Smooth muscle cell (in vitro differentiated cells): ENCODE measurements at regions not wholly inside any gene's neighbourhood (a gene's known extent, or its start where the extent isn't known, plus 50 kb on each side); places are given as distances from the start of the nearest gene placed in this dataset.

Source experiments
- DNase-seq: peaks from one replicate; lab custom pipeline; 2025; ENCODE audit not compliant: unreplicated experiment; lab: John Stamatoyannopoulos, UW
- H2AFZ ChIP-seq: fragments of 200-600 bp; sonication (generic); 2 replicates; pipeline ENCODE4 v1.6.0; 2016; ENCODE audit warnings: antibody characterized with exemption, low read depth, mild to moderate bottlenecking
- H3F3A ChIP-seq: fragments of 200-600 bp; sonication (generic); 2 replicates; pipeline ENCODE4 v1.6.0; 2017; ENCODE audit warnings: antibody characterized with exemption, low read depth
- H3K27ac ChIP-seq: fragments of 200-600 bp; sonication (generic); 2 replicates; pipeline ENCODE4 v1.5.1; 2016; ENCODE audit warnings: low read depth, mild to moderate bottlenecking
- H3K27me3 ChIP-seq: fragments of 200-600 bp; sonication (generic); 2 replicates; pipeline ENCODE4 v1.6.1; 2016; ENCODE audit warnings: low read depth, mild to moderate bottlenecking
- H3K36me3 ChIP-seq: fragments of 200-600 bp; sonication (generic); 2 replicates; pipeline ENCODE4 v1.5.1; 2016; ENCODE audit warnings: low read depth
- H3K4me1 ChIP-seq: fragments of 200-600 bp; sonication (generic); 2 replicates; pipeline ENCODE4 v1.5.1; 2016; ENCODE audit warnings: low read depth
- H3K4me2 ChIP-seq: fragments of 200-600 bp; sonication (generic); 2 replicates; pipeline ENCODE4 v1.6.0; 2016; ENCODE audit warnings: mild to moderate bottlenecking
- H3K4me3 ChIP-seq: fragments of 200-600 bp; sonication (generic); 2 replicates; pipeline ENCODE4 v1.5.1; 2016; ENCODE audit warnings: mild to moderate bottlenecking
- H3K79me2 ChIP-seq: fragments of 200-600 bp; sonication (generic); 2 replicates; pipeline ENCODE4 v1.6.0; 2016; ENCODE audit warnings: low read depth, mild to moderate bottlenecking
- H3K9ac ChIP-seq: fragments of 200-600 bp; sonication (generic); 2 replicates; pipeline ENCODE4 v1.6.0; 2016; ENCODE audit warnings: low read depth
- H3K9me3 ChIP-seq: fragments of 200-600 bp; sonication (generic); replicated peaks from 2 replicates; pipeline ENCODE4 v1.5.1; 2016; ENCODE audit warnings: low read depth
- H4K20me1 ChIP-seq: fragments of 200-600 bp; sonication (generic); 2 replicates; pipeline ENCODE4 v1.6.0; 2016; ENCODE audit warnings: low read depth
- CTCF ChIP-seq: fragments of 200-600 bp; sonication (generic); IDR thresholded peaks from 2 replicates; pipeline ENCODE4 v1.5.1; 2017; ENCODE audit warnings: borderline replicate concordance, mild to moderate bottlenecking, antibody characterized with exemption; ENCODE audit not compliant: insufficient read depth, poor library complexity, severe bottlenecking
- WGBS: methylation state at CpG from one replicate; pipeline ENCODE4 v1.1.7; 2016; ENCODE audit warnings: low lambda C conversion rate; 5-methylcytosine and 5-hydroxymethylcytosine counted together

- H3K79me2 ChIP-seq: no peaks in the 10 kb centered on the region
- no peak overlapping the region for H3K4me3 ChIP-seq
- no peaks in the 10 kb centered on the region for H3K9me3 ChIP-seq
- no peaks in the 10 kb centered on the region for H3K27me3 ChIP-seq
- 92% methylated on average over 7 of the region's 7 CpGs for WGBS
- no peak overlapping the region for H3K27ac ChIP-seq
- no peak overlapping the region for H2AFZ ChIP-seq
- no peaks in the 10 kb centered on the region for H4K20me1 ChIP-seq
- H3K36me3 ChIP-seq: no peaks in the 10 kb centered on the region
- H3K4me2 ChIP-seq: no peak overlapping the region
- H3K9ac ChIP-seq: no peak overlapping the region
- TF ChIP-seq CTCF: no peak
- H3K4me1 ChIP-seq: no peaks in the 10 kb centered on the region
- no peaks in the 10 kb centered on the region for H3F3A ChIP-seq
- no peak for DNase-seq
Observed at GRCh38 chr15:91712286-91712685, 141.2 kb upstream of the SLCO3A1 start.

- no peaks in the 10 kb centered on the region for H3K4me1 ChIP-seq
- no peaks in the 10 kb centered on the region for H3K9me3 ChIP-seq
- no peaks in the 10 kb centered on the region for H3K36me3 ChIP-seq
- H3K27me3 ChIP-seq: no peaks in the 10 kb centered on the region
- H3K4me2 ChIP-seq: no peak overlapping the region
- H4K20me1 ChIP-seq: no peaks in the 10 kb centered on the region
- H3K9ac ChIP-seq: no peak overlapping the region
- no peak for TF ChIP-seq CTCF
- no peak overlapping the region for H2AFZ ChIP-seq
- no peak overlapping the region for H3K27ac ChIP-seq
- H3F3A ChIP-seq: no peaks in the 10 kb centered on the region
- no peak for DNase-seq
- H3K79me2 ChIP-seq: no peaks in the 10 kb centered on the region
- H3K4me3 ChIP-seq: no peak overlapping the region
- 68% methylated on average over 3 of the region's 3 CpGs for WGBS
Observed at GRCh38 chr15:91716536-91716935, 137.0 kb upstream of the SLCO3A1 start.

GRCh38 chr15:91717811-91718210, 135.7 kb upstream of the SLCO3A1 start:
- WGBS: 87% methylated on average over 3 of the region's 3 CpGs
- no peaks in the 10 kb centered on the region for H4K20me1 ChIP-seq
- H3F3A ChIP-seq: no peaks in the 10 kb centered on the region

More at GRCh38 chr15:91717811-91718210, 135.7 kb upstream of the SLCO3A1 start:
- TF ChIP-seq CTCF: no peak
- DNase-seq: no peak
- Histone ChIP-seq H3K4me3 (no peak overlapping the region), H3K79me2 (no peaks in the 10 kb centered on the region), H3K4me1 (no peaks in the 10 kb centered on the region), H3K4me2 (no peak overlapping the region), H3K27ac (no peak overlapping the region), H3K9me3 (no peaks in the 10 kb centered on the region), H3K36me3 (no peaks in the 10 kb centered on the region), H3K27me3 (no peaks in the 10 kb centered on the region), H2AFZ (no peak overlapping the region), H3K9ac (no peak overlapping the region)
